DOHH2 (cell line): ENCODE measurements at regions not wholly inside any gene's neighbourhood (a gene's known extent, or its start where the extent isn't known, plus 50 kb on each side); places are given as distances from the start of the nearest gene placed in this dataset.

Experiments used
- H3F3A ChIP-seq: fragments of 200-600 bp; sonication (generic), shearing (Covaris generic); 2 replicates; pipeline ENCODE4 v1.6.0; 2016; ENCODE audit warnings: antibody characterized with exemption, mild to moderate bottlenecking; ENCODE audit not compliant: control insufficient read depth, insufficient read depth
- H3K27ac ChIP-seq: fragments of 200-600 bp; sonication (generic); 2 replicates; pipeline ENCODE4 v1.5.1; 2014; ENCODE audit warnings: low read depth, mild to moderate bottlenecking, low read length, moderate library complexity
- H3K27me3 ChIP-seq: fragments of 200-600 bp; sonication (generic); 2 replicates; pipeline ENCODE4 v1.6.1; 2014; ENCODE audit warnings: mild to moderate bottlenecking, low read length, mixed read lengths; ENCODE audit not compliant: control insufficient read depth
- H3K36me3 ChIP-seq: fragments of 200-600 bp; sonication (generic); 2 replicates; pipeline ENCODE4 v1.6.1; 2014; ENCODE audit warnings: mild to moderate bottlenecking, low read length, moderate library complexity, mixed read lengths; ENCODE audit not compliant: control insufficient read depth
- H3K4me1 ChIP-seq: fragments of 200-600 bp; sonication (generic); 2 replicates; pipeline ENCODE4 v1.6.1; 2014; ENCODE audit warnings: mild to moderate bottlenecking, low read length, mixed read lengths; ENCODE audit not compliant: control insufficient read depth
- H3K4me2 ChIP-seq: fragments of 200-600 bp; sonication (generic); 2 replicates; pipeline ENCODE4 v1.6.0; 2014; ENCODE audit warnings: mild to moderate bottlenecking, low read length, moderate library complexity
- H3K4me3 ChIP-seq: fragments of 200-600 bp; sonication (generic); 2 replicates; pipeline ENCODE4 v1.5.1; 2014; ENCODE audit warnings: mild to moderate bottlenecking, low read length, mixed read lengths
- H3K79me2 ChIP-seq: fragments of 200-600 bp; sonication (generic); 2 replicates; pipeline ENCODE4 v1.6.1; 2014; ENCODE audit warnings: mild to moderate bottlenecking, low read length, mixed read lengths; ENCODE audit not compliant: control insufficient read depth
- H3K9me2 ChIP-seq: fragments of 200-600 bp; sonication (generic); replicated peaks from 2 replicates; pipeline ENCODE4 v1.6.1; 2014; ENCODE audit warnings: mild to moderate bottlenecking, low read length, mixed read lengths; ENCODE audit not compliant: control insufficient read depth
- H3K9me3 ChIP-seq: fragments of 200-600 bp; sonication (generic); 2 replicates; pipeline ENCODE4 v1.6.1; 2014; ENCODE audit warnings: antibody characterized with exemption, low read length, mixed read lengths; ENCODE audit not compliant: control insufficient read depth, insufficient read depth
- H4K20me1 ChIP-seq: fragments of 200-600 bp; sonication (generic); 2 replicates; pipeline ENCODE4 v1.6.0; 2014; ENCODE audit warnings: low read depth, mild to moderate bottlenecking, antibody characterized with exemption, low read length, moderate library complexity; ENCODE audit not compliant: control insufficient read depth, insufficient read depth
- CTCF ChIP-seq: fragments of 200-600 bp; sonication (generic); IDR thresholded peaks from one replicate; pipeline ENCODE4 v1.5.1; 2014; ENCODE audit warnings: antibody characterized with exemption, mild to moderate bottlenecking, low read depth, low read length; ENCODE audit not compliant: poor library complexity, severe bottlenecking
- EZH2phosphoT487 ChIP-seq: fragments of 200-600 bp; sonication (generic); IDR thresholded peaks from 2 replicates; pipeline ENCODE4 v1.6.1; 2017; ENCODE audit warnings: borderline replicate concordance, mild to moderate bottlenecking, antibody characterized with exemption, low read length, moderate library complexity, mixed read lengths

GRCh38 chr15:62760538-62760937, 282.0 kb upstream of the TPM1 start:
- Histone ChIP-seq H3K27me3 (no peaks in the 10 kb centered on the region), H3K9me3 (no peaks in the 10 kb centered on the region), H3K36me3 (no peaks in the 10 kb centered on the region), H3F3A (no peaks in the 10 kb centered on the region), H3K9me2 (no peaks in the 10 kb centered on the region), H3K4me3 (no peak overlapping the region), H3K27ac (no peak overlapping the region), H4K20me1 (no peaks in the 10 kb centered on the region), H3K4me1 (no peaks in the 10 kb centered on the region), H3K79me2 (no peaks in the 10 kb centered on the region), H3K4me2 (no peak overlapping the region)
- TF ChIP-seq EZH2phosphoT487, result no peak
- TF ChIP-seq CTCF, result no peak

GRCh38 chr15:62765916-62766315, 276.6 kb upstream of the TPM1 start:
- no peaks in the 10 kb centered on the region for H3K4me1 ChIP-seq
- H3K4me2 ChIP-seq, result no peak overlapping the region
- no peak overlapping the region for H3K27ac ChIP-seq
- no peak overlapping the region for H3K4me3 ChIP-seq
- no peaks in the 10 kb centered on the region for H3K9me3 ChIP-seq
- H3F3A ChIP-seq, result no peaks in the 10 kb centered on the region
- no peaks in the 10 kb centered on the region for H3K9me2 ChIP-seq
- no peaks in the 10 kb centered on the region for H4K20me1 ChIP-seq
- H3K27me3 ChIP-seq, result no peaks in the 10 kb centered on the region
- TF ChIP-seq EZH2phosphoT487, result no peak
- TF ChIP-seq CTCF, result no peak
- H3K79me2 ChIP-seq, result no peaks in the 10 kb centered on the region
- no peaks in the 10 kb centered on the region for H3K36me3 ChIP-seq

GRCh38 chr15:62766599-62766998, 275.9 kb upstream of the TPM1 start:
- TF ChIP-seq CTCF (no peak), EZH2phosphoT487 (no peak)
- H3K27ac ChIP-seq, result no peak overlapping the region

GRCh38 chr15:62769604-62770003, 272.9 kb upstream of the TPM1 start:
- no peak overlapping the region for H3K4me2 ChIP-seq
- no peaks in the 10 kb centered on the region for H3F3A ChIP-seq
- no peak overlapping the region for H3K27ac ChIP-seq
- H3K36me3 ChIP-seq, result no peaks in the 10 kb centered on the region
- no peaks in the 10 kb centered on the region for H3K27me3 ChIP-seq
- H3K9me3 ChIP-seq, result no peaks in the 10 kb centered on the region
- no peak overlapping the region for H3K4me3 ChIP-seq
- TF ChIP-seq EZH2phosphoT487, result no peak
- no peaks in the 10 kb centered on the region for H3K9me2 ChIP-seq
- no peaks in the 10 kb centered on the region for H4K20me1 ChIP-seq
- H3K4me1 ChIP-seq, result no peaks in the 10 kb centered on the region
- H3K79me2 ChIP-seq, result no peaks in the 10 kb centered on the region

More at GRCh38 chr15:62766599-62766998, 275.9 kb upstream of the TPM1 start:
- Histone ChIP-seq H4K20me1 (no peaks in the 10 kb centered on the region), H3K79me2 (no peaks in the 10 kb centered on the region), H3K4me1 (no peaks in the 10 kb centered on the region), H3K4me2 (no peak overlapping the region), H3K9me3 (no peaks in the 10 kb centered on the region), H3F3A (no peaks in the 10 kb centered on the region), H3K9me2 (no peaks in the 10 kb centered on the region), H3K27me3 (no peaks in the 10 kb centered on the region), H3K36me3 (no peaks in the 10 kb centered on the region), H3K4me3 (no peak overlapping the region)
